ENCODE measurements at regions not wholly inside any gene's neighbourhood (a gene's known extent, or its start where the extent isn't known, plus 50 kb on each side); places are given as distances from the start of the nearest gene placed in this dataset.

DNA sequence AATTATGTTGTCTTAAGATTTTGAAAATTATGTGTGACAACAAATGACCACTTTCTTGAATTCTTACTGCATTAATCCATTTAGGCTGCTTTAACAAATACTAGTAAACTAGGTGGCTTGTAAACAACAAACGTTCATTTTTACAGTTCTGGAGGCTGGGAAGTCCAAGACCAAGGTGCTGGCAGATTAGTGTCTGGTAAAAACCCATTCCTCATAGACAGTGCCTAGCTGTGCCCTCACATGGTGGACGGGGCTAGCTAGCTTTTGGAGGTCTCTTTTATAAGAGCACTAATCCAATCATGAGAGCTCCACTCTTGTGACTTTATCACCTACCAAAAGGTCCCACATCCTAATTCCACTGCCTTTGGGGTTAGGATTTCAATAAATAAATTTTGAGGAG is 425.8 kb downstream of the SPRY1 start:
- H3K27me3 ChIP-seq: no peaks in the 10 kb centered on the region
- no peak for DNase-seq
- H3K27ac ChIP-seq: no peak overlapping the region
- intact Hi-C loops (cut with DNase I): no loop called here
- H3K4me3 ChIP-seq: no peak overlapping the region
- no peaks in the 10 kb centered on the region for H3K4me1 ChIP-seq
- TF ChIP-seq, protein P1, sequence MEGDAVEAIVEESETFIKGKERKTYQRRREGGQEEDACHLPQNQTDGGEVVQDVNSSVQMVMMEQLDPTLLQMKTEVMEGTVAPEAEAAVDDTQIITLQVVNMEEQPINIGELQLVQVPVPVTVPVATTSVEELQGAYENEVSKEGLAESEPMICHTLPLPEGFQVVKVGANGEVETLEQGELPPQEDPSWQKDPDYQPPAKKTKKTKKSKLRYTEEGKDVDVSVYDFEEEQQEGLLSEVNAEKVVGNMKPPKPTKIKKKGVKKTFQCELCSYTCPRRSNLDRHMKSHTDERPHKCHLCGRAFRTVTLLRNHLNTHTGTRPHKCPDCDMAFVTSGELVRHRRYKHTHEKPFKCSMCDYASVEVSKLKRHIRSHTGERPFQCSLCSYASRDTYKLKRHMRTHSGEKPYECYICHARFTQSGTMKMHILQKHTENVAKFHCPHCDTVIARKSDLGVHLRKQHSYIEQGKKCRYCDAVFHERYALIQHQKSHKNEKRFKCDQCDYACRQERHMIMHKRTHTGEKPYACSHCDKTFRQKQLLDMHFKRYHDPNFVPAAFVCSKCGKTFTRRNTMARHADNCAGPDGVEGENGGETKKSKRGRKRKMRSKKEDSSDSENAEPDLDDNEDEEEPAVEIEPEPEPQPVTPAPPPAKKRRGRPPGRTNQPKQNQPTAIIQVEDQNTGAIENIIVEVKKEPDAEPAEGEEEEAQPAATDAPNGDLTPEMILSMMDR (IDR thresholded peaks at IDR 0.05): no peak
- TF ChIP-seq POLR2A (IDR thresholded peaks at IDR 0.05): no peak
- H3K36me3 ChIP-seq: no peaks in the 10 kb centered on the region
- WGBS (ENCODE audit: insufficient coverage, low coverage, low lambda C conversion rate, missing lambda C conversion rate): 38% methylated on average over 2 of the region's 2 CpGs
- no peaks in the 10 kb centered on the region for H3K9me3 ChIP-seq
- no peak for ATAC-seq

DNA sequence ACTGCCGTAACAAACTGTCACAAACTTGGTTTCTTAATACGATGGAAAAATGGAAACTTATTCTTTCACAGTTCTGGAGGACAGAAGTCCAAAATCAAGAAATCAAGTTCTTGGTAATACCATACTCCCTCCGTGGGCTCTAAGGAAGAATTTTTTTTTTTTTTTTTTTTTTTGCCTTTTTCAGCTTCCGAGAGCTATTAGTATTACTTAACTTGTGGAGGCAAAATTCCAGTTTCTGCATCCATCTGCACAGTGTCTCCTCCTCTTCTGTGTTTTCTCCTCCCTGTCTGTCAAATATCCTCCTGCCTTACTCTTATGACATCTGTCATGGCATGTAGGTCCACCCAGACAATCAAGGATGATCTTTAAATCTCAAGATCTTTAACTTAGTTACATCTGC is 426.6 kb downstream of the SPRY1 start:
- DNase-seq: no peak
- H3K4me1 ChIP-seq: no peaks in the 10 kb centered on the region
- no peak for ATAC-seq
- H3K27me3 ChIP-seq: no peaks in the 10 kb centered on the region
- TF ChIP-seq POLR2A (IDR thresholded peaks at IDR 0.05): no peak
- TF ChIP-seq, protein P1 (IDR thresholded peaks at IDR 0.05): no peak
- no peak overlapping the region for H3K27ac ChIP-seq
- WGBS (ENCODE audit: insufficient coverage, low coverage, low lambda C conversion rate, missing lambda C conversion rate): 77% methylated on average over 4 of the region's 4 CpGs
- no peaks in the 10 kb centered on the region for H3K9me3 ChIP-seq
- no peak overlapping the region for H3K4me3 ChIP-seq
- H3K36me3 ChIP-seq: no peaks in the 10 kb centered on the region
- intact Hi-C loops (cut with DNase I): no loop called here

DNA sequence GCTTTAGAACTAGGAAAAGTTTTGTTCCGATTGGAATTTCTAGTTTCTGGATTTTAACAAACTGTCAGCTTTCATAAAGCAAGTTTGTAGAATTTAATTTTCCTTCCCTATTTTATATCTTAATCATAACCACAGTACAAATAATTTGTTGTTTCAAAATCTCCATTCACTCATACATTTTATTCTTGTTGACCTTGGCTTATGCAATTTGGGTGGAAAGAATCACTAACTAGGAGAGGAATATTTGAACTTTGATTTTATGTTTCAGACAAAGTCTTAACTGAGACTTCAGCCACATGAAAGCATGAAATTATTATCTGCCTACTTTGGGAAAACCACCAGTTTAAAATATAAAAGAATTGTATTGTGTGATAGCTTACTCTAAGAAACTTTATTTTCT is 427.9 kb downstream of the SPRY1 start:
- DNase-seq (no peak), ATAC-seq (no peak)
- no peaks in the 10 kb centered on the region for H3K36me3 ChIP-seq
- intact Hi-C loops (cut with DNase I): no loop called here
- WGBS (ENCODE audit: insufficient coverage, low coverage, low lambda C conversion rate, missing lambda C conversion rate): 81% methylated on average over 1 of the region's 1 CpG
- no peaks in the 10 kb centered on the region for H3K9me3 ChIP-seq
- no peak overlapping the region for H3K4me3 ChIP-seq
- no peaks in the 10 kb centered on the region for H3K4me1 ChIP-seq
- TF ChIP-seq, protein P1 (IDR thresholded peaks at IDR 0.05): no peak
- no peak for TF ChIP-seq POLR2A (IDR thresholded peaks at IDR 0.05)
- H3K27ac ChIP-seq: no peak overlapping the region
- no peaks in the 10 kb centered on the region for H3K27me3 ChIP-seq

DNA sequence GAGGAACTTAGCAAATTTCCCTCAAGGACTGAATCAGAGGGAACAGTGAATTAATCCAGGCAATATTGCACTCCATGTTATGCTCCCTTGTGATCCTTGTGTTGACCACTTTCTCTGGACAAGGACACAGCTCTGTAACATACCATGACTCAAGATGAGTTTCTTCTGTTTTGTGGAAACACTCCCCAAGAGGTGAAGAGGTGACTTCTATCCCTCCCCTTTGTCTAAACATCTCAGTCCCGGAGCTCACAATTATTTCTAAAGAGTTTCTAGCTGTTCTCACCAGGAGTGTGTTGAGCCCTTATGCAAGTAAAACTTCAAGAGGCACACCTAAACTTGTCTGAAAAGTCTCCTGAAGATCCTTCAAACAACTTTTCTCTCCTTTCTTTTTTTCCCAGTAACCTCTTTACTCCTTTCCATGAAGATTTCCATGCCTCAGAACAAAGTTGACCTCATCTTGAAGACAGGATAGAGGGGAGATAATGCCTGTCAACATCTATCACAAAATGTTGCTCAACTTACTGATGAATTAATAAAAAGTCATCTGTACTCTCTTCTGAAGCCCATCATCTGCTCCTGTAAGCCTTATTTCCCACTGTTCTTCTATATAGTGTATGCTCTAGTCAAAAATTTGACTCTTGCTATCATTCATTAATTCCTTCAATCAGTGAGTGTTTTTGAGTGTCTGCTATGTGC is 429.1 kb downstream of the SPRY1 start:
- ATAC-seq (no peak), DNase-seq (no peak)
- Histone ChIP-seq H3K27me3 (no peaks in the 10 kb centered on the region), H3K4me3 (no peak overlapping the region), H3K4me1 (no peaks in the 10 kb centered on the region), H3K36me3 (no peaks in the 10 kb centered on the region), H3K27ac (no peak overlapping the region), H3K9me3 (no peaks in the 10 kb centered on the region)
- intact Hi-C loops (cut with DNase I): no loop called here
- 80% methylated on average over 1 of the region's 1 CpG for WGBS (ENCODE audit: insufficient coverage, low coverage, low lambda C conversion rate, missing lambda C conversion rate)
- TF ChIP-seq, protein P1 (IDR thresholded peaks at IDR 0.05): no peak
- TF ChIP-seq POLR2A (IDR thresholded peaks at IDR 0.05): no peak

DNA sequence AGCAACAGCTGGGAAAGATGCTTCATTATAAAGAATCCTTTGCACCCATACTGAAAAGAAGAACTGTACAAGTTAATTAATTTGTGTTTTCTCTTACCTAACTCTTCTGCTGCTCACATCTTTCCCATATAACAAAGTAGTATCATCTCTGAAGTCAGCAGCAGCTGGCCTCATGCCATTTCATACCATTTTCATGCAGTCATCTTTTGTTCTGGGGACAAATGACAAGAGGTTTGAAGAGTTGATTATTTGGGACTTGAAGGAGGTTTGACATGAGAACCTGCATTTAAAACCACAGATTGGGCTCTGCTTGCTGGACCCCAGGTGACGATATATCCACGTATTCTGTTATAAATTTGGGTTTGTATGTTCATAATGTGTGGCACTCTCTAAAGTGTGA is 430.3 kb downstream of the SPRY1 start:
- 90% methylated on average over 2 of the region's 2 CpGs for WGBS (ENCODE audit: insufficient coverage, low coverage, low lambda C conversion rate, missing lambda C conversion rate)
- ATAC-seq (no peak), DNase-seq (no peak)
- H3K4me3 ChIP-seq: no peak overlapping the region
- no peaks in the 10 kb centered on the region for H3K36me3 ChIP-seq
- no peaks in the 10 kb centered on the region for H3K9me3 ChIP-seq
- H3K27ac ChIP-seq: no peak overlapping the region
- no peaks in the 10 kb centered on the region for H3K4me1 ChIP-seq
- TF ChIP-seq POLR2A (IDR thresholded peaks at IDR 0.05): no peak
- TF ChIP-seq, protein P1 (IDR thresholded peaks at IDR 0.05): no peak
- intact Hi-C loops (cut with DNase I): no loop called here
- H3K27me3 ChIP-seq: no peaks in the 10 kb centered on the region
